ENCODE measurements at regions not wholly inside any gene's neighbourhood (a gene's known extent, or its start where the extent isn't known, plus 50 kb on each side); places are given as distances from the start of the nearest gene placed in this dataset.

- H3K36me3 ChIP-seq (ENCODE audit: control insufficient read depth, insufficient read depth, low read length), result no peaks in the 10 kb centered on the region
- peak; percentile 39 for DNase-seq (ENCODE audit: low read depth)
- ChIA-PET POLR2A (no interaction called here), CTCF (interaction anchor here (1.0 kb wide), 1 partner anchor 9 kb away, joined by 4 read pairs; no protein-coding TSS in a partner anchor)
- H3K4me3 ChIP-seq (ENCODE audit: low read depth, low read length), result no peak overlapping the region
- TF ChIP-seq CTCF (IDR thresholded peaks at IDR 0.05; ENCODE audit: insufficient read depth, low read depth, low read length), result no peak
- no peaks in the 10 kb centered on the region for H3K27me3 ChIP-seq (ENCODE audit: control insufficient read depth, insufficient read depth, low read length)
Observed at GRCh38 chr3:81958972-81959640, 197.7 kb upstream of the GBE1 start.

GRCh38 chr3:81955878-81956277, 194.4 kb upstream of the GBE1 start:
- POLR2A ChIA-PET, result no interaction called here
- DNase-seq (ENCODE audit: low read depth), result no peak
- no peak for TF ChIP-seq CTCF (IDR thresholded peaks at IDR 0.05; ENCODE audit: insufficient read depth, low read depth, low read length)
- Histone ChIP-seq H3K4me3 (ENCODE audit: low read depth, low read length) (no peak overlapping the region), H3K27me3 (ENCODE audit: control insufficient read depth, insufficient read depth, low read length) (no peaks in the 10 kb centered on the region), H3K36me3 (ENCODE audit: control insufficient read depth, insufficient read depth, low read length) (no peaks in the 10 kb centered on the region)
- CTCF ChIA-PET, result interaction anchor here (1.0 kb wide), 1 partner anchor 11 kb away, joined by 4 read pairs; no protein-coding TSS in a partner anchor

GRCh38 chr3:81953111-81953510, 191.7 kb upstream of the GBE1 start:
- no peak overlapping the region for H3K4me3 ChIP-seq (ENCODE audit: low read depth, low read length)
- H3K27me3 ChIP-seq (ENCODE audit: control insufficient read depth, insufficient read depth, low read length), result no peaks in the 10 kb centered on the region
- no peak for TF ChIP-seq CTCF (IDR thresholded peaks at IDR 0.05; ENCODE audit: insufficient read depth, low read depth, low read length)
- ChIA-PET CTCF (no interaction called here), POLR2A (no interaction called here)
- H3K36me3 ChIP-seq (ENCODE audit: control insufficient read depth, insufficient read depth, low read length), result no peaks in the 10 kb centered on the region
- no peak for DNase-seq (ENCODE audit: low read depth)

- DNase-seq (ENCODE audit: low read depth), result no peak
- H3K4me3 ChIP-seq (ENCODE audit: low read depth, low read length), result no peak overlapping the region
- ChIA-PET CTCF (no interaction called here), POLR2A (no interaction called here)
- H3K36me3 ChIP-seq (ENCODE audit: control insufficient read depth, insufficient read depth, low read length), result no peaks in the 10 kb centered on the region
- H3K27me3 ChIP-seq (ENCODE audit: control insufficient read depth, insufficient read depth, low read length), result no peaks in the 10 kb centered on the region
- TF ChIP-seq CTCF (IDR thresholded peaks at IDR 0.05; ENCODE audit: insufficient read depth, low read depth, low read length), result no peak
Observed at GRCh38 chr3:81952141-81952540, 190.7 kb upstream of the GBE1 start.

- no peak for TF ChIP-seq CTCF (IDR thresholded peaks at IDR 0.05; ENCODE audit: insufficient read depth, low read depth, low read length)
- Histone ChIP-seq H3K27me3 (ENCODE audit: control insufficient read depth, insufficient read depth, low read length) (no peaks in the 10 kb centered on the region), H3K36me3 (ENCODE audit: control insufficient read depth, insufficient read depth, low read length) (no peaks in the 10 kb centered on the region), H3K4me3 (ENCODE audit: low read depth, low read length) (no peak overlapping the region)
- no peak for DNase-seq (ENCODE audit: low read depth)
- ChIA-PET CTCF (no interaction called here), POLR2A (no interaction called here)
Observed at GRCh38 chr3:81951636-81952035, 190.2 kb upstream of the GBE1 start.
